ENCODE measurements at regions not wholly inside any gene's neighbourhood (a gene's known extent, or its start where the extent isn't known, plus 50 kb on each side); places are given as distances from the start of the nearest gene placed in this dataset.

- no peak for DNase-seq
Measured at GRCh38 chr7:96481796-96482195, 159.9 kb upstream of the SLC25A13 start.

GRCh38 chr7:96479015-96479645, 157.2 kb upstream of the SLC25A13 start:
- no peak for DNase-seq

- DNase-seq = no peak
Measured at GRCh38 chr7:96471606-96472005, 149.7 kb upstream of the SLC25A13 start.

- no peak for DNase-seq
Measured at GRCh38 chr7:96452146-96452545, 130.2 kb upstream of the SLC25A13 start.

GRCh38 chr7:96449094-96449493, 127.2 kb upstream of the SLC25A13 start:
- DNase-seq = no peak

- no peak for DNase-seq
Measured at GRCh38 chr7:96447109-96447645, 125.3 kb upstream of the SLC25A13 start.

- no peak for DNase-seq
Measured at GRCh38 chr7:96441436-96442084, 119.7 kb upstream of the SLC25A13 start.

GRCh38 chr7:96440328-96440727, 118.4 kb upstream of the SLC25A13 start:
- no peak for DNase-seq

- DNase-seq = no peak
Measured at GRCh38 chr7:96436880-96437279, 115.0 kb upstream of the SLC25A13 start.

- DNase-seq = no peak
Measured at GRCh38 chr7:96430356-96430755, 108.5 kb upstream of the SLC25A13 start.

- DNase-seq = no peak
Measured at GRCh38 chr7:96427143-96427542, 105.2 kb upstream of the SLC25A13 start.

GRCh38 chr7:96426685-96427084, 104.8 kb upstream of the SLC25A13 start:
- DNase-seq = no peak

GRCh38 chr7:96426027-96426426, 104.1 kb upstream of the SLC25A13 start:
- DNase-seq = no peak

GRCh38 chr7:96424411-96424810, 102.5 kb upstream of the SLC25A13 start:
- DNase-seq = no peak

GRCh38 chr7:96422388-96422787, 100.5 kb upstream of the SLC25A13 start:
- no peak for DNase-seq

- DNase-seq = no peak
Measured at GRCh38 chr7:96418581-96418980, 96.7 kb upstream of the SLC25A13 start.

- DNase-seq = no peak
Measured at GRCh38 chr7:96417784-96418183, 95.9 kb upstream of the SLC25A13 start.

GRCh38 chr7:96416599-96416998, 94.7 kb upstream of the SLC25A13 start:
- DNase-seq = no peak

- DNase-seq = no peak
Measured at GRCh38 chr7:96416116-96416515, 94.2 kb upstream of the SLC25A13 start.

- no peak for DNase-seq
Measured at GRCh38 chr7:96415293-96415940, 93.5 kb upstream of the SLC25A13 start.

GRCh38 chr7:96414931-96415292, 93.0 kb upstream of the SLC25A13 start:
- peak; percentile 31 for DNase-seq

GRCh38 chr7:96410126-96410839, 88.4 kb upstream of the SLC25A13 start:
- DNase-seq = no peak

- DNase-seq = no peak
Measured at GRCh38 chr7:96408881-96409280, 87.0 kb upstream of the SLC25A13 start.

- no peak for DNase-seq
Measured at GRCh38 chr7:96407427-96407826, 85.5 kb upstream of the SLC25A13 start.

Data from NCI-H446 treated with DMSO at 0.1 percent for 48 hours (cell line).